ENCODE measurements at regions not wholly inside any gene's neighbourhood (a gene's known extent, or its start where the extent isn't known, plus 50 kb on each side); places are given as distances from the start of the nearest gene placed in this dataset.

DNA sequence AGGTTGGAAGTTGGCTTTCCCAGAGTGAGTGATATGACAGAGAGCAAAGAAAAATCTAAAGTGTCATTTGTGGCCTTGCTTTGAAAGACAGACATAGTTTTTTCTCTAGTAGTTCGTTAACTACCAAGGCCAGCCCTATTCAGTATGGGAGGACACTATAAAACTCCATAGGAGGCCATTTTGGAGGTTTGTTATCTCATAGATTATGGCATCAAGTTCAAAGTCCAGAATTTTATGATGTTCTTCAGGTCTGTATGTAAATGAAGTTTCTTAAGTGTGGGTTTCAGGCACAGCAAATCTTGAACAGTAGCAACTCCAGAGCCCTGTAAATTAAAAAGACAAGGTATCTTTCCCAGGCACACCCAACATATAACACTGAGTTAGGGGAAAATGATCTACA is 437.1 kb downstream of the PLPP3 start:
- DNase-seq (ENCODE audit: low read depth) = no peak
- no peak overlapping the region for H3K4me3 ChIP-seq (ENCODE audit: low read depth, low read length)
- TF ChIP-seq, protein P1, sequence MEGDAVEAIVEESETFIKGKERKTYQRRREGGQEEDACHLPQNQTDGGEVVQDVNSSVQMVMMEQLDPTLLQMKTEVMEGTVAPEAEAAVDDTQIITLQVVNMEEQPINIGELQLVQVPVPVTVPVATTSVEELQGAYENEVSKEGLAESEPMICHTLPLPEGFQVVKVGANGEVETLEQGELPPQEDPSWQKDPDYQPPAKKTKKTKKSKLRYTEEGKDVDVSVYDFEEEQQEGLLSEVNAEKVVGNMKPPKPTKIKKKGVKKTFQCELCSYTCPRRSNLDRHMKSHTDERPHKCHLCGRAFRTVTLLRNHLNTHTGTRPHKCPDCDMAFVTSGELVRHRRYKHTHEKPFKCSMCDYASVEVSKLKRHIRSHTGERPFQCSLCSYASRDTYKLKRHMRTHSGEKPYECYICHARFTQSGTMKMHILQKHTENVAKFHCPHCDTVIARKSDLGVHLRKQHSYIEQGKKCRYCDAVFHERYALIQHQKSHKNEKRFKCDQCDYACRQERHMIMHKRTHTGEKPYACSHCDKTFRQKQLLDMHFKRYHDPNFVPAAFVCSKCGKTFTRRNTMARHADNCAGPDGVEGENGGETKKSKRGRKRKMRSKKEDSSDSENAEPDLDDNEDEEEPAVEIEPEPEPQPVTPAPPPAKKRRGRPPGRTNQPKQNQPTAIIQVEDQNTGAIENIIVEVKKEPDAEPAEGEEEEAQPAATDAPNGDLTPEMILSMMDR (IDR thresholded peaks at IDR 0.05; ENCODE audit: insufficient read depth, low read depth, low read length) = no peak

DNA sequence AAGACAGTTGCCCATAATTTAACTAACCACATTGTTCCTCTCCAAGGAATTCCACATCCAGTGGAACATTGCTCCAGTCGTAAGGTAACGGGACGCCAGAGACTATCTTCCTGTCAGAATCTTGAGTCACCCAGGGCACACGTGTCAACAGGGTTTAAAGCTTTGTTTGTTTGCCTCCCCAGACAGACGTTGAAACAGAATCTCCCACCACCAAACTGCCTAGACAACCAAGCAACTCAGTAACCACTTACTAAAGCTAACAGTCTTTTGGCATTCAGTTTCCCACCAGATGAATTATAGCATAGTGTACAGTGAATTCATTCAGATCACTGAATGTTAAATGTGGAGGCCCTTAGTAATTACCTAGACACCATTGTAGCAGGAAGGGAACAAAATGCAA is 439.5 kb downstream of the PLPP3 start:
- no peak for DNase-seq (ENCODE audit: low read depth)

DNA sequence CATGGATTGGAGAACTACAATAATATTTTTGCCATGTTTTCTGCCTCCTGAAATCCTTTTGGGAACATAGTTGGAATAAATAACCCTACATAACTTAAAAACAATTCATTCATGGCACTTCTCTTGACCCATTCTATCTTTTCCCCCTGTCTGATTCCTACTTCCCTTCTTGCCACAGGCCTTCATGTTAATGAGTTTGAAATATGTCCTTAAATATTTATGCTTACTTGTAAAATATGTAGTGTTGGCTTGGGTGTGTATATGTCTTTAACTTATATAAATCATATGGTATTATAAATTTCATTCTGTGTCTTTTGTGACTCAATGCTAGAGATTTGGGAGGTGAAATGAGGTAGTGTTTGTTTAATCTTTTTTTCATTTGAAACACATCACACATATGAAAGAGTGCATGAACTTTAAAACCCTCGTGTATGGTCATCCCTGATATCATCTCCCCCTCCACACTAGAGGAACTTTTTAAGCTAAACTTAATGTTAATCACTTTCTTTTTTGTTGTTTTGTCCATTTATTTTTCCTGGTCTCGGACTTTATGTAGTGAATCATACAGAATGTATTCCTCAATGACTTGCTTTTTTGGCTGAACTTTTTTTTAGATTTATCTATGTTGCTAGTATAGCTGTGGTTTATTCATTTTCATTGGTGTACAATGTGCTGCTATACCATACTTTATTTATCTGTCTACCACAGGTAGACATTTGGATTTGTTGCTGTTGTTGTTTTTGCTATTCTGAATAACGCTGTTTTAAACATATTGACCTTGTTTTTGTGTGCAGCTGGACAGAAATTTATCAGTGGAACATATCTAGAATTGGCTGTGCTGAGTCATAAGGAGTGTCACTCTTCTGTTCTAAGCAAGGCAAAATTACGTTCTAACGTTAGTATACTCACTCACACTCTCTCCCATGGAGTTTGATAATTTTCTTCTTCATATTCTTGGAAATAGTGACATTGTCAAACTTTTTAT is 441.6 kb downstream of the PLPP3 start:
- TF ChIP-seq, protein P1 (IDR thresholded peaks at IDR 0.05; ENCODE audit: insufficient read depth, low read depth, low read length) = no peak
- no peak overlapping the region for H3K4me3 ChIP-seq (ENCODE audit: low read depth, low read length)
- peak; percentile 50 for DNase-seq (ENCODE audit: low read depth)

More for the DNA sequence above, 439.5 kb downstream of the PLPP3 start:
- no peak overlapping the region for H3K4me3 ChIP-seq (ENCODE audit: low read depth, low read length)
- TF ChIP-seq, protein P1 (IDR thresholded peaks at IDR 0.05; ENCODE audit: insufficient read depth, low read depth, low read length) = no peak

DNA sequence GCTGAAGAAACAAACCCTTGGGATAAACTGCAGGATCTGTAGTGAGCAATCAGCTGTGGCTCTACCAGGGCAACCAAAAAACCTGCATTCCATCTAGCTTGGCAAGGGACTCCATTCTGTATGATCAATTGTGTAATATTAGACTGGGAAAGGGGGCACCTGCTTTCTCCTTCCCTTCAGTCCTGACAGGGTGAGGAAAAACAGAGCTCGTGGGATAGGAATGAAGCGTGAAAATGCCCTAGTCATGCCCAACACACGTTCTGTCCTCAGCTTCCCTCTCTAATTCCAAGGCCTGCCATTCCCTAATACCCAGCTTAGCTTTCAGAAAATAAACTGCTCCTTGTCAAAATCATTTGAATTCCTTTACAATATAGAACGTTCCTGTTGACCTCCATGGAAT is 442.3 kb downstream of the PLPP3 start:
- no peak for DNase-seq (ENCODE audit: low read depth)
- no peak overlapping the region for H3K4me3 ChIP-seq (ENCODE audit: low read depth, low read length)
- TF ChIP-seq, protein P1 (IDR thresholded peaks at IDR 0.05; ENCODE audit: insufficient read depth, low read depth, low read length) = no peak

DNA sequence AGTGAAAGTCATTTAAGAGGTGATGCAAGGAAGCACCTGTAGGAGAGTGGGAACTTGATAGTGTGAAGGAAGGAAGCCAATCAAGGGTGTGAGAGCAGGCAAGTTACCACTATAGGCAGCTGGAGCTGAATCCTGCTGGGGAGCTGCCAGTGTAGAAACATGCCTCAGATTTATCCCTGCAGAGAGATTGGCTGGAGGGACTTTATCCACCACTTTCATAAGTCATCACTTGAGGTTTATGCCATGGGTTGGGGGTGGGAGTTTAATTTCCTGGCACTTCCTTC is 443.6 kb downstream of the PLPP3 start:
- TF ChIP-seq, protein P1 (IDR thresholded peaks at IDR 0.05; ENCODE audit: insufficient read depth, low read depth, low read length) = no peak
- DNase-seq (ENCODE audit: low read depth) = no peak
- H3K4me3 ChIP-seq (ENCODE audit: low read depth, low read length) = no peak overlapping the region

DNA sequence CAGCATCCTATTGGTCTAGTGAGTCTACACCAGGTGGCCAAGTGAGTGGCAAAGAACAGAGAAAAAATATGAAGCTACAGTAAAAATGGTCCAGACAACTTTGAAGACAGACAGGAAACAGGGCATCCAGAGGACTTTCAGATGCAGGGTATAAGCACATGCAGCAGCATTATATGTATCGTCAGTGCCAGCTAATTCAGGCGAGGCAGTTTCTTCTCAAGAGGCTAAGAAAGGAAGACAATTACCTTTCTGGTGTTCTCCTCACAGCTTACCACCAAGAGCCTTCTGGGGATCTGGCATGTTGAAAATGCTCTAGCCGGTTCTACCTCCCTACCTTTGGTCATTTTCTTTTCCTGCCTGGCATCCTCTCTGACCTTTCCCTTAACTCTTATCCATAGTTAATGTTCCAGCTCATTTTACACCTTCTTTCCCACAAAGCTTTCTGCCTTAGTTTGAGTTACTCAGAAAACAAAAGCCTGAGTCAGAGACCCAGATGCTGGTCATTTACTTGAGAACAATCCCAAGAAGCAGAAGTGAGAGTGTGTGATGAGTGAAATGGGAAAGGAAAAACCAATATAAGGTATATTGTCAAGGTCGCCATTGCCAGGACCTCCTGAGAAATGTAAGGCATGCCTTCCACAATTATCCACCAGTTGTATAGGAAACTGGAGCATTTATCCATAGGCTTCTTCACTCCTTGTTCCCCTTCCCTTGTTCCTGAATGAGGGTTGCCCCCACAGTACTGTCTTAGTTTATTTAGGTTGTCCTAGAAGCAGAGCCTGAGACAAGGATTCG is 444.1 kb downstream of the PLPP3 start:
- no peak overlapping the region for H3K4me3 ChIP-seq (ENCODE audit: low read depth, low read length)
- TF ChIP-seq, protein P1 (IDR thresholded peaks at IDR 0.05; ENCODE audit: insufficient read depth, low read depth, low read length) = no peak
- no peak for DNase-seq (ENCODE audit: low read depth)
